ENCODE measurements at regions not wholly inside any gene's neighbourhood (a gene's known extent, or its start where the extent isn't known, plus 50 kb on each side); places are given as distances from the start of the nearest gene placed in this dataset.

GRCh38 chr10:28913436-28914237, 236.3 kb downstream of the BAMBI start:
- no peak for FAIRE-seq

GRCh38 chr10:28914701-28915100, 237.4 kb downstream of the BAMBI start:
- FAIRE-seq (no peak), DNase-seq (ENCODE audit: extremely low spot score, insufficient read length, low read depth) (no peak)

More at GRCh38 chr10:28913436-28914237, 236.3 kb downstream of the BAMBI start:
- no peak for DNase-seq (ENCODE audit: extremely low spot score, insufficient read length, low read depth)

- FAIRE-seq (no peak), DNase-seq (ENCODE audit: extremely low spot score, insufficient read length, low read depth) (no peak)
These were observed 238.8 kb downstream of the BAMBI start for GRCh38 chr10:28915989-28916588.

- no peak for DNase-seq (ENCODE audit: extremely low spot score, insufficient read length, low read depth)
- FAIRE-seq, result no peak
These were observed 242.8 kb downstream of the BAMBI start for GRCh38 chr10:28920091-28920490.

- no peak for FAIRE-seq
- DNase-seq (ENCODE audit: extremely low spot score, insufficient read length, low read depth), result no peak
These were observed 244.8 kb downstream of the BAMBI start for GRCh38 chr10:28922127-28922526.

GRCh38 chr10:28922861-28923260, 245.5 kb downstream of the BAMBI start:
- FAIRE-seq (no peak), DNase-seq (ENCODE audit: extremely low spot score, insufficient read length, low read depth) (no peak)

- FAIRE-seq, result no peak
- DNase-seq (ENCODE audit: extremely low spot score, insufficient read length, low read depth), result no peak
These were observed 247.4 kb downstream of the BAMBI start for GRCh38 chr10:28924717-28925116.

GRCh38 chr10:28925121-28925663, 247.9 kb downstream of the BAMBI start:
- FAIRE-seq (no peak), DNase-seq (ENCODE audit: extremely low spot score, insufficient read length, low read depth) (no peak)

- DNase-seq (ENCODE audit: extremely low spot score, insufficient read length, low read depth) (no peak), FAIRE-seq (no peak)
These were observed 249.6 kb downstream of the BAMBI start for GRCh38 chr10:28926932-28927331.

GRCh38 chr10:28928484-28928883, 251.2 kb downstream of the BAMBI start:
- no peak for FAIRE-seq
- no peak for DNase-seq (ENCODE audit: extremely low spot score, insufficient read length, low read depth)

- DNase-seq (ENCODE audit: extremely low spot score, insufficient read length, low read depth) (no peak), FAIRE-seq (no peak)
These were observed 252.6 kb downstream of the BAMBI start for GRCh38 chr10:28929942-28930341.

- no peak for DNase-seq (ENCODE audit: extremely low spot score, insufficient read length, low read depth)
- FAIRE-seq, result no peak
These were observed 253.5 kb downstream of the BAMBI start for GRCh38 chr10:28930514-28931495.

GRCh38 chr10:28935061-28935460, 257.7 kb downstream of the BAMBI start:
- DNase-seq (ENCODE audit: extremely low spot score, insufficient read length, low read depth) (no peak), FAIRE-seq (no peak)

- DNase-seq (ENCODE audit: extremely low spot score, insufficient read length, low read depth) (no peak), FAIRE-seq (no peak)
These were observed 260.6 kb downstream of the BAMBI start for GRCh38 chr10:28937959-28938358.

- DNase-seq (ENCODE audit: extremely low spot score, insufficient read length, low read depth) (no peak), FAIRE-seq (no peak)
These were observed 261.4 kb downstream of the BAMBI start for GRCh38 chr10:28938745-28939144.

- DNase-seq (ENCODE audit: extremely low spot score, insufficient read length, low read depth), result no peak
- FAIRE-seq, result no peak
These were observed 262.2 kb downstream of the BAMBI start for GRCh38 chr10:28939281-28940157.

- DNase-seq (ENCODE audit: extremely low spot score, insufficient read length, low read depth) (no peak), FAIRE-seq (no peak)
These were observed 263.0 kb downstream of the BAMBI start for GRCh38 chr10:28940158-28940888.

GRCh38 chr10:28942012-28942411, 264.7 kb downstream of the BAMBI start:
- DNase-seq (ENCODE audit: extremely low spot score, insufficient read length, low read depth), result no peak
- no peak for FAIRE-seq

- FAIRE-seq (no peak), DNase-seq (ENCODE audit: extremely low spot score, insufficient read length, low read depth) (no peak)
These were observed 268.6 kb downstream of the BAMBI start for GRCh38 chr10:28945959-28946358.
